C4-2B (cell line): ENCODE measurements at regions not wholly inside any gene's neighbourhood (a gene's known extent, or its start where the extent isn't known, plus 50 kb on each side); places are given as distances from the start of the nearest gene placed in this dataset.

Experiments used
- ZFX ChIP-seq: fragments of 450-650 bp; IDR thresholded peaks from 2 replicates; pipeline ENCODE4 v1.6.1; 2017
- TF ChIP-seq, protein P1 (sequence below): fragments of 450-650 bp; conservative IDR thresholded peaks from 2 replicates; pipeline ENCODE4 v1.5.1; 2017; ENCODE audit warnings: mild to moderate bottlenecking

- TF ChIP-seq, protein P1, sequence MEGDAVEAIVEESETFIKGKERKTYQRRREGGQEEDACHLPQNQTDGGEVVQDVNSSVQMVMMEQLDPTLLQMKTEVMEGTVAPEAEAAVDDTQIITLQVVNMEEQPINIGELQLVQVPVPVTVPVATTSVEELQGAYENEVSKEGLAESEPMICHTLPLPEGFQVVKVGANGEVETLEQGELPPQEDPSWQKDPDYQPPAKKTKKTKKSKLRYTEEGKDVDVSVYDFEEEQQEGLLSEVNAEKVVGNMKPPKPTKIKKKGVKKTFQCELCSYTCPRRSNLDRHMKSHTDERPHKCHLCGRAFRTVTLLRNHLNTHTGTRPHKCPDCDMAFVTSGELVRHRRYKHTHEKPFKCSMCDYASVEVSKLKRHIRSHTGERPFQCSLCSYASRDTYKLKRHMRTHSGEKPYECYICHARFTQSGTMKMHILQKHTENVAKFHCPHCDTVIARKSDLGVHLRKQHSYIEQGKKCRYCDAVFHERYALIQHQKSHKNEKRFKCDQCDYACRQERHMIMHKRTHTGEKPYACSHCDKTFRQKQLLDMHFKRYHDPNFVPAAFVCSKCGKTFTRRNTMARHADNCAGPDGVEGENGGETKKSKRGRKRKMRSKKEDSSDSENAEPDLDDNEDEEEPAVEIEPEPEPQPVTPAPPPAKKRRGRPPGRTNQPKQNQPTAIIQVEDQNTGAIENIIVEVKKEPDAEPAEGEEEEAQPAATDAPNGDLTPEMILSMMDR = no peak
- no peak for TF ChIP-seq ZFX
These were observed 486.1 kb upstream of the FOXG1 start for GRCh38 chr14:28280530-28280929.
